ENCODE measurements at regions not wholly inside any gene's neighbourhood (a gene's known extent, or its start where the extent isn't known, plus 50 kb on each side); places are given as distances from the start of the nearest gene placed in this dataset.

DNA sequence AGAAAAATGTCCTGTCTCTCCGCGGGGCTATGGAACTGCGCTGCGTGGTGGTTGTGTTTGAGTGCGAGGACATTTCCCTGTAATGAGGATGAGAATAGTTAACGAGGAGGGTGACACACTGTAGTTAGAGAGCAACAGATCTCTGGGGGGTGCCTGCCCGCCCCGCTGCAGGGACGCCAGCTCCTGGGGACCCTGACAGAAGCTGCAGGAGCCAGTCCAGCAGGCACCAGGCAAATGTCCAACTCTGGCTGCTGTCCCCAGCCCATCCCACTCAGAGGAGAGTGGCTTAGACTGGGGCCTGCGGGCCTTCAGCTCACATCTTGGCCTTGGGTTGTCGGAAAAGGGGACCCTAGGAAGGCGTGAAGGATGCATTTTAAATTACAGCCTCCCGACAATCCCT is 92.9 kb upstream of the FOXP4 start:
- no peak for DNase-seq (ENCODE audit: low spot score)
- no peaks in the 10 kb centered on the region for H3K9me3 ChIP-seq
- no peaks in the 10 kb centered on the region for H3K36me3 ChIP-seq
- TF ChIP-seq, protein P1, sequence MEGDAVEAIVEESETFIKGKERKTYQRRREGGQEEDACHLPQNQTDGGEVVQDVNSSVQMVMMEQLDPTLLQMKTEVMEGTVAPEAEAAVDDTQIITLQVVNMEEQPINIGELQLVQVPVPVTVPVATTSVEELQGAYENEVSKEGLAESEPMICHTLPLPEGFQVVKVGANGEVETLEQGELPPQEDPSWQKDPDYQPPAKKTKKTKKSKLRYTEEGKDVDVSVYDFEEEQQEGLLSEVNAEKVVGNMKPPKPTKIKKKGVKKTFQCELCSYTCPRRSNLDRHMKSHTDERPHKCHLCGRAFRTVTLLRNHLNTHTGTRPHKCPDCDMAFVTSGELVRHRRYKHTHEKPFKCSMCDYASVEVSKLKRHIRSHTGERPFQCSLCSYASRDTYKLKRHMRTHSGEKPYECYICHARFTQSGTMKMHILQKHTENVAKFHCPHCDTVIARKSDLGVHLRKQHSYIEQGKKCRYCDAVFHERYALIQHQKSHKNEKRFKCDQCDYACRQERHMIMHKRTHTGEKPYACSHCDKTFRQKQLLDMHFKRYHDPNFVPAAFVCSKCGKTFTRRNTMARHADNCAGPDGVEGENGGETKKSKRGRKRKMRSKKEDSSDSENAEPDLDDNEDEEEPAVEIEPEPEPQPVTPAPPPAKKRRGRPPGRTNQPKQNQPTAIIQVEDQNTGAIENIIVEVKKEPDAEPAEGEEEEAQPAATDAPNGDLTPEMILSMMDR (IDR thresholded peaks at IDR 0.05): no peak
- H3K27me3 ChIP-seq: no peaks in the 10 kb centered on the region
- H3K4me3 ChIP-seq: no peak overlapping the region
- H3K27ac ChIP-seq: no peak overlapping the region
- H3K4me1 ChIP-seq: peaks cover 0 to 29% of the 10 kb centered on the region in 2 donors

GRCh38 chr6:41454189-41454789 is 91.9 kb upstream of the FOXP4 start:
- Histone ChIP-seq H3K9me3 (no peaks in the 10 kb centered on the region), H3K4me3 (no peak overlapping the region), H3K4me1 (peaks cover 0 to 28% of the 10 kb centered on the region in 2 donors), H3K27ac (no peak overlapping the region), H3K27me3 (no peaks in the 10 kb centered on the region), H3K36me3 (no peaks in the 10 kb centered on the region)
- TF ChIP-seq, protein P1 (IDR thresholded peaks at IDR 0.05): no peak
- DNase-seq (ENCODE audit: low spot score): no peak

DNA sequence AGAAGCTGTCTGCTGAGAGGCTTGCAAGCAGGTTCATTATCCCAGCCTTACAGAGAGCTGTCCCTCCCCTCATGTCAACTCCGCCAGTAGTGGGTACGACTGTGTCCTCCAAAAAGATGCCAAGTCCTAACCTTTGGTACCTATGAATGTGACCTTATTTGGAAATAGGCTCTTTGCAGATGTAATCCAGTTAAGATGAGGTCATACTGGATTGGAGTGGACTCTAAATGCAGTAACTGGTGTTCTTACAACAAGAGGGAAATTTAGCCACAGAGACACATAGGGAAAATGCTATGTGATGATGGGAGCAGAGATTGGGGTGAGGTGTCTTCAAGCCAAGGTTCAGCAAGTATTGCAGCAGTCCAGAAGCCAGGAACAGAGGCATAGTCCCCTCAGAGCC is 90.8 kb upstream of the FOXP4 start:
- H3K9me3 ChIP-seq: no peaks in the 10 kb centered on the region
- H3K4me3 ChIP-seq: no peak overlapping the region
- H3K4me1 ChIP-seq: peaks cover 0 to 17% of the 10 kb centered on the region in 2 donors
- no peak overlapping the region for H3K27ac ChIP-seq
- TF ChIP-seq, protein P1 (IDR thresholded peaks at IDR 0.05): no peak
- no peaks in the 10 kb centered on the region for H3K36me3 ChIP-seq
- no peak for DNase-seq (ENCODE audit: low spot score)
- H3K27me3 ChIP-seq: no peaks in the 10 kb centered on the region

GRCh38 chr6:41455818-41456217 is 90.4 kb upstream of the FOXP4 start:
- no peaks in the 10 kb centered on the region for H3K36me3 ChIP-seq
- no peak overlapping the region for H3K27ac ChIP-seq
- DNase-seq (ENCODE audit: low spot score): no peak
- no peaks in the 10 kb centered on the region for H3K27me3 ChIP-seq
- TF ChIP-seq, protein P1 (IDR thresholded peaks at IDR 0.05): no peak
- H3K4me1 ChIP-seq: peaks cover 0 to 13% of the 10 kb centered on the region in 2 donors
- H3K9me3 ChIP-seq: no peaks in the 10 kb centered on the region
- H3K4me3 ChIP-seq: no peak overlapping the region

DNA sequence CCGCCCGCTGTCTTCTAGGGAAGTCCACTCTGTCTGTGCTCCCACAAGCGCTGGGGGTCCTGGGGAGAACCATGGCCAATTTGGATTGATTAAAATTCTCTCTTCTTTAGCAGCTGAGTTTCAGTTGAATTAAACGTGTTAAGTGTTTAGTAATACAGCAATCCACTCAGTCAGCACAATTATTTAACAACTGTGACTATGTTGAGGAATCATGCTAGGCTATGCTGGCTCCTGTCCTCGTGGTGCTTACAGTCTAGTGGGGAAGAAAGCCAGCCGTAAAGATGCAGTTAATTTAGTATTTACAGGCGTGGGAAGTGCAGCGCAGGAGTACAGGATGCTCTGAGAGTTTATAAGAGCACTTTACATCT is 88.9 kb upstream of the FOXP4 start:
- Histone ChIP-seq H3K4me1 (no peaks in the 10 kb centered on the region), H3K27me3 (no peaks in the 10 kb centered on the region), H3K4me3 (no peak overlapping the region), H3K9me3 (no peaks in the 10 kb centered on the region), H3K36me3 (no peaks in the 10 kb centered on the region), H3K27ac (no peak overlapping the region)
- TF ChIP-seq, protein P1 (IDR thresholded peaks at IDR 0.05): no peak
- no peak for DNase-seq (ENCODE audit: low spot score)

GRCh38 chr6:41459738-41460137 is 86.4 kb upstream of the FOXP4 start:
- TF ChIP-seq, protein P1 (IDR thresholded peaks at IDR 0.05): no peak
- H3K36me3 ChIP-seq: no peaks in the 10 kb centered on the region
- no peak for DNase-seq (ENCODE audit: low spot score)
- no peaks in the 10 kb centered on the region for H3K4me1 ChIP-seq
- no peaks in the 10 kb centered on the region for H3K9me3 ChIP-seq
- no peak overlapping the region for H3K4me3 ChIP-seq
- no peaks in the 10 kb centered on the region for H3K27me3 ChIP-seq
- H3K27ac ChIP-seq: no peak overlapping the region

All from right atrium auricular region (tissue), 2 donors.